Gastrocnemius medialis (tissue), 4 donors: ENCODE measurements at regions not wholly inside any gene's neighbourhood (a gene's known extent, or its start where the extent isn't known, plus 50 kb on each side); places are given as distances from the start of the nearest gene placed in this dataset.

ENCODE experiments used
- CTCF ChIP-seq, 5 experiments: fragments of 450-650 bp in 3 of 5; fragments of 200-600 bp in 2 of 5; sonication (generic) in 2 of 5; IDR thresholded peaks in 4 of 5; conservative IDR thresholded peaks in 1 of 5; 1 replicate in 4 of 5; 2 replicates in 1 of 5; pipeline ENCODE4 v1.5.1; 2016 to 2019; ENCODE audit warnings: antibody characterized with exemption in 5 of 5, mild to moderate bottlenecking in 3 of 5, moderate library complexity in 3 of 5
- POLR2A ChIP-seq, 2 donors: fragments of 450-650 bp; IDR thresholded peaks; one replicate each; pipeline ENCODE4 v1.6.1; 2017; ENCODE audit warnings: antibody characterized with exemption in 2 of 2, mild to moderate bottlenecking in 2 of 2, moderate library complexity in 2 of 2

GRCh38 chr13:24081387-24081786, 79.1 kb upstream of the SPATA13 start:
- no peak for TF ChIP-seq CTCF (IDR thresholded peaks at IDR 0.05 in 4 of 5, conservative IDR thresholded peaks at IDR 0.05 in 1 of 5)
- no peak for TF ChIP-seq POLR2A (IDR thresholded peaks at IDR 0.05)
